ENCODE measurements at regions not wholly inside any gene's neighbourhood (a gene's known extent, or its start where the extent isn't known, plus 50 kb on each side); places are given as distances from the start of the nearest gene placed in this dataset.
"Not testable (repeated sequence)": the region's sequence is repeated elsewhere in the genome, so short reads cannot be mapped to it uniquely, and the experiment has no call there.

- DNase-seq: no peak
Measured at GRCh38 chr18:39620551-39621168, 2055.1 kb upstream of the CELF4 start.

DNA sequence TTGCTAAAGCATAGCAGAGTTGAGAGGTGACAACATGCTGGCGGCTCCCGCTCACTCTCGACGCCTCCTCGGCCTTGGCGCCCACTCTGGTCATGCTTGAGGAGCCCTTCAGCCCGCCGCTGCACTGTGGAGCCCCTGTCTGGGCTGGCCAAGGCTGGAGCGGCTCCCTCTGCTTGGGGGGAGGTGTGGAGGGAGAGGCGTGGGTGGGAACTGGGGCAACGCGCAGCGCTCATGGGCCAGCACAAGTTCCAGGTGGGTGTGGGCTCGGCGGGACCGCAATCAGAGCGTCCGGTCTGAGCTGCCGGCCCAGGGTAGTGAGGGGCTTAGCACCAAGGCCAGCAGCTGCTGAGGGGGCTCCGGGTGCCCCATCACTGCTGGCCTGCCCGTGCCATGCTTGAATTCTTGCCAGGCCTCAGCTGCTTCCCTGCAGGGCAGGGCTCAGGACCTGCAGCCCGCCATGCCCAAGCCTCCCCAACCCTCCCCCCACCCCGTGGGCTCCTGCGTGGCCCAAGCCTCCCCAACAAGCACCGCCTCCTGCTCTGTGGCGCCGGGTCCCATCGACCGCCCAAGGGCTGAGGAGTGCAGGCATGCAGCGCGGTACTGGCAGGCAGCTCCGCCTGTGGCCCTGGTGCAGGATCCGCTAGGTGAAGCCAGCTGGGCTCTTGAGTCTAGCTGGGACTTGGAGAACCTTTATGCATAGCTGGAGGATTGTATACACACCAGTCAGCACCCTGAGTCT is 2052.8 kb upstream of the CELF4 start:
- DNase-seq: no peak

DNA sequence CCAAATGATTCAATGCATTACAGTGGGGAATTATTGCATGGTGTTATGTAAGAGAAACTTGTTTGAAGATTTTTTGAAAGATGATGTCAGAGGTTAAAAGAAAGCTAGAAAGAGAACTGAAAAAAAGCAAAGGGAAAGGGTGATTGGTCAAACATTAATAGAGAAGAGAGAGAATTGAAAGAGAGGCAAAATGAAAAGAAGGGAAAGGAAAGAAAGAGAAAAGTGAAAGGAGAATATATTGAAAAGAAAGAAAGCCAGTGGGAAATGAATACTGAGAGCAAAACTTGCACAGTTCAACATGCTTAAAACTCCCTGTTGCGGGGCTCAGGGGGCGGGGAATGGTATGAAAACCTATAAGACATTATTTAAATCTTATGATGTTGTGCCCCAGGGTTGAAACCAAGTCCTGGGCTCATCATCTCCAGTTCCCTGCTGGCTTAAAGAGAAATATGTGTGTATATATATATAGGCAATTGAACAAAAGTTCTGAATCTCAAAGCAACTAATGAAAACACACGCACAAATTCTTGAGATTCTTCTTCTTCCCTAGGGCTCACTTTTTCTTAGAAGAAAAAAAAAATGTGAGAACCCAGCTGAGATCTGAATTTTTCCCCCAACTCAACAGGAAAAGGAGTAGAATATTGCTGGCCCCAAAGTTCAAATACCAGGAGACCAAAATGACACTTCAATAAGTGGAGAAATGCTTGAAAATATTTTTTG is 2045.9 kb upstream of the CELF4 start:
- DNase-seq: no peak

DNA sequence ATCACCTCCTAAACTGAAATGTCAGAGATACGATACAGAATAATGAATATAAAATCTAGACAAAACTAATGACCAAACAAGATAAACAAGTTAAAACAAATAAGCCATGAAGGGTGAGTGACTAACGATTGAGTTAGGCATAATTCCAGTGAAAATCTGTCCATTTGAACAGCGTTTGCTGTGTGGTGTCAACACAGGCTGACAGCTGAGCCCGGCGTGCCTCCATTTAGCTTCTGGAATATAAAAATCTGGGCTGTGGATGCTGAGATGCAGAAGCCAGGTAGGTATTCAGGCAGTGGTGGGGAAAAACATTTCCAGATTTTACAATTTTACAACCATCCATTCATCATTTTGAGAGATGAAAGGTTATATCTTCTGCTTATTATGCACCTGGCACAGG is 2041.4 kb upstream of the CELF4 start:
- peak in 1 of 2 experiments; percentile 7 for DNase-seq

GRCh38 chr18:39604836-39605235 is 2039.2 kb upstream of the CELF4 start:
- DNase-seq: no peak

GRCh38 chr18:39602131-39602530 is 2036.5 kb upstream of the CELF4 start:
- no peak for DNase-seq

DNA sequence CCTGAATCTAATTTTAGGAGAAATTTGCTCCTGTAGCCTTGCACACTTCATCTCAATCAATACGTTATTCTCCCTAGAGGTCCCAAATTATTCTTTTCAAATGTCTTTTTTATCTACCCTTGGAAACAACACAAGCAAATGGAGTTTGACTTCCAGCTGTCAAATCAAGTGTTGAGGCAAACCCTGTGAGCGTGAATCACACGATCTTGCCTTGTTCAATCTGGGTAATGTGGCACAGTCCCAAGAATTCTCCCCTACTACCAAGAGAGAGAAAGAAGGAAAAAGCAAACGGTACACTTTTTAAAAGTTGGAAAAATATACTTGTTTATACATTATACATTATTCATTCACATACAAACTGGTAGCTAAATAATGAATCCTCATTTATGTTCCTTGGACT is 2035.3 kb upstream of the CELF4 start:
- no peak for DNase-seq

DNA sequence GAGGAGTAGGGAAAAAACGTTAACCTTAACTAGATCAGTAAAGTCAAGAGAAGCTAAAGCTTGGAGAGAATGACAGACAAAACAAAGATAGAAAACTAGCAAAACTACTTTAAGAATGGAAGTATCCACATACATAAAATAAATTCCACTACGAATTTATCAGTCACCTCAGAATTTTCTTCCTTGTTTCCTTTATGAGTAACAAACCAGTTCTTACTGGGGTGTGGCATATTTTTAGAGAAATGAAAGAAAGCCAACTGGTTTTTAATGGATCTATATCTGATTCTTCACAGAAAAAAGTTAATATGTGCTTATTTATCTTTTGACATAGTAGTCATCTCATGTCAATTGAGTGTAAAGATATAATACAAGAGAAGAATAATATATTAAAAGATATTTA is 2033.7 kb upstream of the CELF4 start:
- no peak for DNase-seq

DNA sequence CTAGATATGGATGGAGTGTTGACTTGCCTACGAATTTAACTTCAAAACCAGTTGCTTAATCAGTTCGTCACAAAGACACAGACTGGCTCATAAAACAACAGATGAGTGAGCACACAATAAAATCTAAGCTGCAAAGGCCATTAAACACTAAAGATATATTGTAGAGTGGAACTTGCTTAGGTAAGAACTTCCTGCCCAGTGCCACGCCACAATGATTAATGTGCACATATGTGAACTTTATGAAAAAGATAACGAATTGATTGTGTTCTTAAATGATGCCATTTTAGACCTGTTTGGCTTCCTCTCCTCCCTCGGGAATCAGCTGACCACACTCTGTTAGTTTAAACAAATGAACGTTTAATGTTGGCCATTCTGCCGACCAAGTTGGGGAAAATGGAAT is 2031.3 kb upstream of the CELF4 start:
- DNase-seq: no peak

DNA sequence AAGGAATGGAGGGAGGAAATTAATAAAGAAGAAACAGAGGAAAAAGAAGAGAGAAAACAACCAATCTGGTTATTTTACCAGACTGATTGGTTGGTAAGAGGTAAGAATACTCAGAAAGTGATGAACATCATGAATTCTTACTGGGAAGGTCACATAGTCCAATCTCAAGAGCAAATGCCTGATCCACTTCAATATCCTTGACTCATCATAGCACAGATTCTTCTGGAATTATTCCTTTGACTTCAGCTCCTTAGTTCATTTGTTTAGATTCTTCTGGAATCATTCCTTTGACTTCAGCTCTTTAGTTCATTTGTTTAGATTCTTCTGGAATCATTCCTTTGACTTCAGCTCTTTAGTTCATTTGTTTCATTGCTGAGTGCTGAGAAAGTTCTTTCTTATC is 2030.6 kb upstream of the CELF4 start:
- no peak for DNase-seq

DNA sequence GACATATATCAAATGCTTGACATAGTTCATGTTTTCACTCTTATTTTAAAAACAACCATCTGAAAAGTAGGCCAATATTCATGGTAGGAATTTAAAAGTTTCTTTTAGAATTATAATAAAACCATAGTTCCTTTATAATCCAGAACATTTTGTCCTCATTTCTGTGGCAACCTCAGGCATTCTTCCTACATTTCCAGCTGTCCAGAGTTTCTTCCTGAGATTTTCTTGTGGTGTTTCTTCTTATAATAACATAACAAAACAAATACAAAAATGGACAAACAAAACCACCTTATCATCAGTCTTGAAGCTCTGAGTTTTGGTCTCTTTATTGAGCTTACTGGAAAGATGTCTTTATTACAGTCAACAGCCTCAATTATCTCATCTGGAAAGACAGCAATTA is 2028.6 kb upstream of the CELF4 start:
- no peak for DNase-seq

GRCh38 chr18:39591649-39592048 is 2026.1 kb upstream of the CELF4 start:
- no peak for DNase-seq

DNA sequence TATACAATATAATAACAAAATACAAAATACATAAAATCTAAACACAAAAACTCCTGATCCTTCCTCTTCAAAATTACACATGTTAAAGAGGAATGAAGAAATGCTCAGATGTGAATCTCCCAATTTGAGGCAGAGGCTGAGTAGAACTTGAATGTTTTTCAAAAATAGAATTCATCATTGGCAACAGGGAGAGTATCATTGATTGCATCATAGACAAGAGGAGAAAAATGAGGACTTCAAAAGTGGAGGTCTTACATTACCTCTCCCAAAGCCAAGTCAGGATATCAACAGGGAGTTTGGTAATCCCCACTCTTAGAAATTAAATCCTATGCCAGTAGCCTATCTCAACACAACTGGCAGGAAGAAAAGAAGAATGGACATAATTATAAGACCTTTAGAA is 2023.9 kb upstream of the CELF4 start:
- DNase-seq: no peak

- no peak for DNase-seq
Measured at GRCh38 chr18:39587586-39587985, 2022.0 kb upstream of the CELF4 start.

- DNase-seq: no peak
Measured at GRCh38 chr18:39586741-39587140, 2021.1 kb upstream of the CELF4 start.

- no peak for DNase-seq
Measured at GRCh38 chr18:39574897-39575296, 2009.3 kb upstream of the CELF4 start.

DNA sequence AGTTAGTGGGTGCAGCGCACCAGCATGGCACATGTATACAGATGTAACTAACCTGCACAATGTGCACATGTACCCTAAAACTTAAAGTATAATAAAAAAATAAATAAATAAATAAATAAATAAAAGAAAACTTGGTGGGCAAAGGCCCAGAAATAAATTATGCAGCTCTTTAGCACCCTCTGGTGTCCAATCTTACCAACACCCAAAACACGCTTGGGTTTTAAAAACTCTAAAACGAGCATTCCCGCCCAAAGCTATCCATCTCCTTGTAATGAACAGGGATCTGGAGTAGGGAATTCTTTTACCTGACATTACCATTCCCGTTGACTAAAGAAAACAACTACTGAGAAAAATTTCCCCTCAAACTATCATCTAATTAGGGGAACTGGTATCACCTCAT is 2005.9 kb upstream of the CELF4 start:
- no peak for DNase-seq

DNA sequence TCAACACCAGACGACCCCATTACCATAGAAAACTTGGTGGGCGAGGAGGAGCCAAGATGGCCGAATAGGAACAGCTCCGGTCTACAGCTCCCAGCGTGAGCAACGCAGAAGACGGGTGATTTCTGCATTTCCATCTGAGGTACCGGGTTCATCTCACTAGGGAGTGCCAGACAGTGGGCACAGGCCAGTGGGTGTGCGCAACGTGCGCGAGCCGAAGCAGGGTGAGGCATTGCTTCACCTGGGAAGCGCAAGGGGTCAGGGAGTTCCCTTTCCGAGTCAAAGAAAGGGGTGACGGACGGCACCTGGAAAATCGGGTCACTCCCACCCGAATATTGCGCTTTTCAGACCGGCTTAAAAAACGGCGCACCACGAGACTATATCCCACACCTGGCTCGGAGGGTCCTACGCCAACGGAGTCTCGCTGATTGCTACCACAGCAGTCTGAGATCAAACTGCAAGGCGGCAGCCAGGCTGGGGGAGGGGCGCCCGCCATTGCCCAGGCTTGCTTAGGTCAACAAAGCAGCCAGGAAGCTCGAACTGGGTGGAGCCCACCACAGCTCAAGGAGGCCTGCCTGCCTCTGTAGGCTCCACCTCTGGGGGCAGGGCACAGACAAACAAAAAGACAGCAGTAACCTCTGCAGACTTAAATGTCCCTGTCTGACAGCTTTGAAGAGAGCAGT is 2000.1 kb upstream of the CELF4 start:
- not testable (repeated sequence) for DNase-seq

DNA sequence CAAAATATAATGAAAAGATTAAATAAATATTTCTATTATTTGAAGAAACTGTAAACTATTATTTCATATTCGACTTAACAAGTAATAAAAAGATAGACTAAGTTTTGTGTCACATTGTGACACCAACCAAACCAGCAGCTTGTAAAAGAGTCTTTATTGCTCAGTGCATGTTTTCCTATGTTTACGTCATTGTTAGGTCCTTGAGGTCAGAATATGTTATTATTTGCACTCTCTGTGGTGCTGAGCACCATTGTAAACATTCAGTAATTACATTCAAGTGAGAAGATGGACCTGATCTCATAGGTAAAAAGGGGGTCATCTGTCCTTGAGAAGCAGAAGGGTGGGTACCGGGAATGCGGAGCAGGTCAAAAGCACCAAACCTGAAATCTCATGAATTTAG is 1999.1 kb upstream of the CELF4 start:
- DNase-seq: peak; percentile 15 to 21

DNA sequence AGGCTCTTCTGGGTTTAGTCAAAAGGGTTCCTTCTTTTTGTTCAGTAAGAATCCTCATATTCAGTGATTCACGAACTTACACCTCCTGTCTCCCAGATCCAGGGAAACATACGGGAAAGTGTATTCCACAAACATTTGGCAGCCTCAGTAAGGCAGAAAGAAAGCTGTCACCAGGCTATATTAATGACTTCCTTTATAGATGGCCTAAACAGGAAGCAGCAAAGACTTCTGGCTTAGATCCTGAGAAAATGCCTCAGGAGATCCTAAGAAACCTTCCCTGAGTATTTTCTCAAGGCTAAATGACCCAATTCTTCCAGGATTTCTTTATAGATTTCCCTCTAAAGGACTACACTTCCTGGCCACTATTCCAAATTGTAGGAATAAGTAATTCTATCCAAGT is 1995.5 kb upstream of the CELF4 start:
- no peak for DNase-seq

GRCh38 chr18:39558658-39559057 is 1993.1 kb upstream of the CELF4 start:
- no peak for DNase-seq

GRCh38 chr18:39555496-39555895 is 1989.9 kb upstream of the CELF4 start:
- DNase-seq: no peak

- no peak for DNase-seq
Measured at GRCh38 chr18:39550701-39551100, 1985.1 kb upstream of the CELF4 start.

DNA sequence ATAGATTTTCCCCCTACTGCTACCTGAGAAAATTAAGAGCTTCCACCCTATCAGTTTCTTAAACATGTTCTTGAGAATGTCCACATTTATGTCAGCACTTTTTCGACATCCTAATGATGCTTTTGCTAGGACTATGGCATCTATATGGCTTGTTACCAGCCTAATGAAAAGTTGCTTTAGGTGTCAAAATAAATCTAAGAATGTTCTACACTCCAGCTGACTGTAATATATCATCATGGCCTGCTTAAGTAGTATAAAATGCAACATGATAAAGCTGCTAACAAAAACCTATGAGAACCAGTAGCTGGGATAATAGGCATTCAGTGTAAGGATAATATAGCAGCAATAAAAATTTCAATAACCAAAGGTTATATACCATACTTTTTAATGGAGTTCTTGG is 1983.5 kb upstream of the CELF4 start:
- no peak for DNase-seq
